Breast epithelium (tissue), 4 donors: ENCODE measurements at regions not wholly inside any gene's neighbourhood (a gene's known extent, or its start where the extent isn't known, plus 50 kb on each side); places are given as distances from the start of the nearest gene placed in this dataset.

Experiments
- DNase-seq, 2 donors: peaks; one replicate each; pipeline ENCODE4 v3.0.0-alpha.2; 2019; ENCODE audit warnings: low spot score in 2 of 2
- H3K27ac ChIP-seq, 2 donors: fragments of 200-600 bp; sonication (generic) in 1 of 2; one replicate each; pipeline ENCODE4 v1.5.1; 2016 to 2019; ENCODE audit warnings: mild to moderate bottlenecking in 1 of 2
- H3K27me3 ChIP-seq, 2 donors: fragments of 200-600 bp; sonication (generic) in 1 of 2; one replicate each; pipeline versions ENCODE4 v1.5.1 to v1.6.0; 2017 to 2019; ENCODE audit warnings: control low read depth in 1 of 2, mild to moderate bottlenecking in 1 of 2
- H3K36me3 ChIP-seq: fragments of 200-600 bp; one replicate; pipeline ENCODE4 v1.5.1; 2019
- H3K4me1 ChIP-seq, 2 donors: fragments of 200-600 bp; sonication (generic); one replicate each; pipeline ENCODE4 v1.5.1; 2016 to 2019; ENCODE audit warnings: control low read depth in 1 of 2
- H3K4me3 ChIP-seq, 3 donors: fragments of 200-600 bp; sonication (generic); 1 replicate in 2 of 3; 2 replicates in 1 of 3; pipeline ENCODE4 v1.5.1; 2016 to 2019; ENCODE audit warnings: mild to moderate bottlenecking in 3 of 3, moderate library complexity in 2 of 3
- H3K9me3 ChIP-seq, 2 donors: fragments of 200-600 bp; sonication (generic) in 1 of 2; one replicate each; pipeline ENCODE4 v1.5.1; 2016 to 2019; ENCODE audit warnings: control low read depth in 1 of 2
- POLR2A ChIP-seq: fragments of 450-650 bp; IDR thresholded peaks from one replicate; pipeline ENCODE4 v1.6.1; 2016; ENCODE audit warnings: antibody characterized with exemption, mild to moderate bottlenecking, moderate library complexity
- POLR2AphosphoS5 ChIP-seq, 3 donors: sonication (generic); formaldehyde crosslinking; IDR thresholded peaks; one replicate each; pipeline ENCODE4 v1.6.1; 2017; ENCODE audit warnings: antibody characterized with exemption in 3 of 3
- intact Hi-C: fragments of 100-400 bp; cut with DNase I; formaldehyde crosslinking; loops from one replicate; pipeline ENCODE4 v1.15.1; 2023; ENCODE audit warnings: low total_unique reads
- TF ChIP-seq, protein P1 (sequence below), 3 donors: fragments of 450-650 bp; IDR thresholded peaks; one replicate each; pipeline ENCODE4 v1.5.1; 2016 to 2017; ENCODE audit warnings: antibody characterized with exemption in 3 of 3, mild to moderate bottlenecking in 3 of 3, moderate library complexity in 3 of 3

DNA sequence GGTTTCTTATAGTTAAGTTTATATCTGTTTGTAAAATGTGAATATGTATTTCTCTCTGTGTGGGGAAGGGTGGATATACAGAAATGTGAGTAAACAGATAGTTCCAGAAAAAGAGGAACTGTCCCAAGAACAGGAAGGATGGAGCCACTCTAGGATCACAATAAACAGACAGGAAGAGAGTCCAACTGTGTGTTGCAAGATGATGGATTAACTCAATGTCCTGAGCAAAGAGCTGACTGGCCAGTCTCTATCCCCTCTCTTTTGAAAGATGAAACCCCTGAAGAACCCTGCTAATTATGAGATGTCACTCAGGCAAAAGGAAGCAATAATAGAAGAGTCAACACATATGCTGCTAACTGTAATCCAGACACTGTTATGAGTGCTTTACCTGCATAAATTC, 202.7 kb downstream of the SEMA6A start:
- Histone ChIP-seq H3K4me1 (no peaks in the 10 kb centered on the region), H3K36me3 (no peaks in the 10 kb centered on the region), H3K27ac (peak overlapping the region in 1 of 2 donors; percentile 48), H3K27me3 (no peaks in the 10 kb centered on the region), H3K4me3 (no peak overlapping the region), H3K9me3 (no peaks in the 10 kb centered on the region)
- DNase-seq = no peak
- TF ChIP-seq POLR2AphosphoS5 (IDR thresholded peaks at IDR 0.05) (no peak), POLR2A (no peak)
- TF ChIP-seq, protein P1, sequence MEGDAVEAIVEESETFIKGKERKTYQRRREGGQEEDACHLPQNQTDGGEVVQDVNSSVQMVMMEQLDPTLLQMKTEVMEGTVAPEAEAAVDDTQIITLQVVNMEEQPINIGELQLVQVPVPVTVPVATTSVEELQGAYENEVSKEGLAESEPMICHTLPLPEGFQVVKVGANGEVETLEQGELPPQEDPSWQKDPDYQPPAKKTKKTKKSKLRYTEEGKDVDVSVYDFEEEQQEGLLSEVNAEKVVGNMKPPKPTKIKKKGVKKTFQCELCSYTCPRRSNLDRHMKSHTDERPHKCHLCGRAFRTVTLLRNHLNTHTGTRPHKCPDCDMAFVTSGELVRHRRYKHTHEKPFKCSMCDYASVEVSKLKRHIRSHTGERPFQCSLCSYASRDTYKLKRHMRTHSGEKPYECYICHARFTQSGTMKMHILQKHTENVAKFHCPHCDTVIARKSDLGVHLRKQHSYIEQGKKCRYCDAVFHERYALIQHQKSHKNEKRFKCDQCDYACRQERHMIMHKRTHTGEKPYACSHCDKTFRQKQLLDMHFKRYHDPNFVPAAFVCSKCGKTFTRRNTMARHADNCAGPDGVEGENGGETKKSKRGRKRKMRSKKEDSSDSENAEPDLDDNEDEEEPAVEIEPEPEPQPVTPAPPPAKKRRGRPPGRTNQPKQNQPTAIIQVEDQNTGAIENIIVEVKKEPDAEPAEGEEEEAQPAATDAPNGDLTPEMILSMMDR (IDR thresholded peaks at IDR 0.05) = no peak
- intact Hi-C loops = no loop called here

DNA sequence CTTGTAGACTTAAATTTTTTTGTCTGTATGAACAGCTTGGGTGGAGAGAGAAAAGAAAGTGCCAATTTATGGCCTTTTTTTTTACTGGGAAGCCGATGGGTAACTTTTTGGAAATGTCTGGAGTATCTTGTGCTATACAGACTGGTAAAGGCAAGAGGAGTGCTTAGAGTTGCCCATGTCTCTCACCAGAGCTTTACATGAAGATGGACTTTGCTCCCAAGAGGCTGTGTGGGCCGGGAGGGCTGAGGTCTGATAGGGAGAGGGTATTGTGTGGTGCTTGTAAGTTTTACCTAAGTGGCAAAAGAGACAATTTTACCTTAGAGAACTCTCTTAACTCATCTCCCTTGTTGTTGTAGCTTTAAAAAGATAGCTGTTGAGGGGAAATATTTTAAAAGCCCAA, 203.2 kb downstream of the SEMA6A start:
- Histone ChIP-seq H3K4me3 (no peak overlapping the region), H3K9me3 (no peaks in the 10 kb centered on the region), H3K27ac (peak overlapping the region in 1 of 2 donors; percentile 48), H3K4me1 (no peaks in the 10 kb centered on the region), H3K27me3 (no peaks in the 10 kb centered on the region), H3K36me3 (no peaks in the 10 kb centered on the region)
- TF ChIP-seq, protein P1 (IDR thresholded peaks at IDR 0.05) = no peak
- TF ChIP-seq POLR2AphosphoS5 (IDR thresholded peaks at IDR 0.05) (no peak), POLR2A (no peak)
- no peak for DNase-seq
- intact Hi-C loops = no loop called here

GRCh38 chr5:116370886-116371285, 203.7 kb downstream of the SEMA6A start:
- Histone ChIP-seq H3K27ac (no peak overlapping the region), H3K36me3 (no peaks in the 10 kb centered on the region), H3K27me3 (no peaks in the 10 kb centered on the region), H3K4me1 (no peaks in the 10 kb centered on the region), H3K4me3 (no peak overlapping the region), H3K9me3 (no peaks in the 10 kb centered on the region)
- TF ChIP-seq, protein P1 (IDR thresholded peaks at IDR 0.05) = no peak
- TF ChIP-seq POLR2AphosphoS5 (IDR thresholded peaks at IDR 0.05) (no peak), POLR2A (no peak)
- intact Hi-C loops = no loop called here
- no peak for DNase-seq

GRCh38 chr5:116370149-116370548, 204.5 kb downstream of the SEMA6A start:
- DNase-seq = no peak
- H3K4me1 ChIP-seq = no peaks in the 10 kb centered on the region
- H3K27me3 ChIP-seq = no peaks in the 10 kb centered on the region
- no peak overlapping the region for H3K4me3 ChIP-seq
- no peaks in the 10 kb centered on the region for H3K9me3 ChIP-seq
- H3K36me3 ChIP-seq = no peaks in the 10 kb centered on the region
- H3K27ac ChIP-seq = no peak overlapping the region
- intact Hi-C loops = no loop called here
- TF ChIP-seq, protein P1 (IDR thresholded peaks at IDR 0.05) = no peak
- TF ChIP-seq POLR2AphosphoS5 (IDR thresholded peaks at IDR 0.05) = no peak
- no peak for TF ChIP-seq POLR2A

GRCh38 chr5:116365006-116365496, 209.6 kb downstream of the SEMA6A start:
- Histone ChIP-seq H3K27me3 (no peaks in the 10 kb centered on the region), H3K27ac (no peak overlapping the region), H3K9me3 (no peaks in the 10 kb centered on the region), H3K4me1 (no peaks in the 10 kb centered on the region), H3K36me3 (no peaks in the 10 kb centered on the region), H3K4me3 (no peak overlapping the region)
- TF ChIP-seq POLR2AphosphoS5 (IDR thresholded peaks at IDR 0.05) = no peak
- no peak for TF ChIP-seq POLR2A
- TF ChIP-seq, protein P1 (IDR thresholded peaks at IDR 0.05) = no peak
- no peak for DNase-seq
- intact Hi-C loops = no loop called here
